ENCODE measurements at regions not wholly inside any gene's neighbourhood (a gene's known extent, or its start where the extent isn't known, plus 50 kb on each side); places are given as distances from the start of the nearest gene placed in this dataset.

DNA sequence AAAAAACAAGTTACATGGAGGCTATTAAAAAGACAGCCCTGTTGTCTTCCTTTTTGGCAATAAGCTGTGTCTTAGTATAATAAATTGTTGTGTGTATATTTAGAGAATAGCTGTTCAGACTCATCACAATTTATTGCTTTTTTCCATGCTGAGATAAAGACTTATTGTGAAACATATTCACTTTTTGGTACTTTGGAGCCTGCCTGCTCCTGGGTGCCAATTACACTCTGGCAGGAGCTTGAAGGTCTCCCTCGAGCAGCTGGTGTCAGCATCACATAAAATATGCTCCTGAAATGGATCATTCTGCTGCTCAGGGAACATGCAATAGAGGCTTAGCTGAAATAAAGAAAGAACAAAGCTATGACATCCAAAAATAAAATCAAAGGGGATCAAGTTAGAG is 211.6 kb upstream of the DKK2 start:
- TF ChIP-seq, protein P1, sequence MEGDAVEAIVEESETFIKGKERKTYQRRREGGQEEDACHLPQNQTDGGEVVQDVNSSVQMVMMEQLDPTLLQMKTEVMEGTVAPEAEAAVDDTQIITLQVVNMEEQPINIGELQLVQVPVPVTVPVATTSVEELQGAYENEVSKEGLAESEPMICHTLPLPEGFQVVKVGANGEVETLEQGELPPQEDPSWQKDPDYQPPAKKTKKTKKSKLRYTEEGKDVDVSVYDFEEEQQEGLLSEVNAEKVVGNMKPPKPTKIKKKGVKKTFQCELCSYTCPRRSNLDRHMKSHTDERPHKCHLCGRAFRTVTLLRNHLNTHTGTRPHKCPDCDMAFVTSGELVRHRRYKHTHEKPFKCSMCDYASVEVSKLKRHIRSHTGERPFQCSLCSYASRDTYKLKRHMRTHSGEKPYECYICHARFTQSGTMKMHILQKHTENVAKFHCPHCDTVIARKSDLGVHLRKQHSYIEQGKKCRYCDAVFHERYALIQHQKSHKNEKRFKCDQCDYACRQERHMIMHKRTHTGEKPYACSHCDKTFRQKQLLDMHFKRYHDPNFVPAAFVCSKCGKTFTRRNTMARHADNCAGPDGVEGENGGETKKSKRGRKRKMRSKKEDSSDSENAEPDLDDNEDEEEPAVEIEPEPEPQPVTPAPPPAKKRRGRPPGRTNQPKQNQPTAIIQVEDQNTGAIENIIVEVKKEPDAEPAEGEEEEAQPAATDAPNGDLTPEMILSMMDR (IDR thresholded peaks at IDR 0.05; ENCODE audit: insufficient read depth, low read length): no peak
- TF ChIP-seq, protein P2, sequence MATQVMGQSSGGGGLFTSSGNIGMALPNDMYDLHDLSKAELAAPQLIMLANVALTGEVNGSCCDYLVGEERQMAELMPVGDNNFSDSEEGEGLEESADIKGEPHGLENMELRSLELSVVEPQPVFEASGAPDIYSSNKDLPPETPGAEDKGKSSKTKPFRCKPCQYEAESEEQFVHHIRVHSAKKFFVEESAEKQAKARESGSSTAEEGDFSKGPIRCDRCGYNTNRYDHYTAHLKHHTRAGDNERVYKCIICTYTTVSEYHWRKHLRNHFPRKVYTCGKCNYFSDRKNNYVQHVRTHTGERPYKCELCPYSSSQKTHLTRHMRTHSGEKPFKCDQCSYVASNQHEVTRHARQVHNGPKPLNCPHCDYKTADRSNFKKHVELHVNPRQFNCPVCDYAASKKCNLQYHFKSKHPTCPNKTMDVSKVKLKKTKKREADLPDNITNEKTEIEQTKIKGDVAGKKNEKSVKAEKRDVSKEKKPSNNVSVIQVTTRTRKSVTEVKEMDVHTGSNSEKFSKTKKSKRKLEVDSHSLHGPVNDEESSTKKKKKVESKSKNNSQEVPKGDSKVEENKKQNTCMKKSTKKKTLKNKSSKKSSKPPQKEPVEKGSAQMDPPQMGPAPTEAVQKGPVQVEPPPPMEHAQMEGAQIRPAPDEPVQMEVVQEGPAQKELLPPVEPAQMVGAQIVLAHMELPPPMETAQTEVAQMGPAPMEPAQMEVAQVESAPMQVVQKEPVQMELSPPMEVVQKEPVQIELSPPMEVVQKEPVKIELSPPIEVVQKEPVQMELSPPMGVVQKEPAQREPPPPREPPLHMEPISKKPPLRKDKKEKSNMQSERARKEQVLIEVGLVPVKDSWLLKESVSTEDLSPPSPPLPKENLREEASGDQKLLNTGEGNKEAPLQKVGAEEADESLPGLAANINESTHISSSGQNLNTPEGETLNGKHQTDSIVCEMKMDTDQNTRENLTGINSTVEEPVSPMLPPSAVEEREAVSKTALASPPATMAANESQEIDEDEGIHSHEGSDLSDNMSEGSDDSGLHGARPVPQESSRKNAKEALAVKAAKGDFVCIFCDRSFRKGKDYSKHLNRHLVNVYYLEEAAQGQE (IDR thresholded peaks at IDR 0.05; ENCODE audit: insufficient replicate concordance, low read depth): no peak
- TF ChIP-seq POLR2AphosphoS5 (IDR thresholded peaks at IDR 0.05; ENCODE audit: low read depth) (no peak), GABPA (IDR thresholded peaks at IDR 0.05; ENCODE audit: low read depth) (no peak), SPI1 (IDR thresholded peaks at IDR 0.05; ENCODE audit: borderline replicate concordance, low read depth) (no peak)
